LNCaP clone FGC (cell line): ENCODE measurements at regions not wholly inside any gene's neighbourhood (a gene's known extent, or its start where the extent isn't known, plus 50 kb on each side); places are given as distances from the start of the nearest gene placed in this dataset.

Experiments used
- DNase-seq: peaks from one replicate; pipeline ENCODE4 v3.0.0-alpha.2; 2011; ENCODE audit warnings: low read depth
- H3K4me3 ChIP-seq: 2 replicates; pipeline ENCODE4 v1.5.1; 2011; ENCODE audit warnings: mild to moderate bottlenecking, low read depth, low read length, control low read depth
- TF ChIP-seq, protein P1 (sequence below): IDR thresholded peaks from 2 replicates; pipeline ENCODE4 v1.5.1; 2012; ENCODE audit warnings: mild to moderate bottlenecking; ENCODE audit not compliant: control insufficient read depth, insufficient read depth; ENCODE audit errors: extremely low read depth

DNA sequence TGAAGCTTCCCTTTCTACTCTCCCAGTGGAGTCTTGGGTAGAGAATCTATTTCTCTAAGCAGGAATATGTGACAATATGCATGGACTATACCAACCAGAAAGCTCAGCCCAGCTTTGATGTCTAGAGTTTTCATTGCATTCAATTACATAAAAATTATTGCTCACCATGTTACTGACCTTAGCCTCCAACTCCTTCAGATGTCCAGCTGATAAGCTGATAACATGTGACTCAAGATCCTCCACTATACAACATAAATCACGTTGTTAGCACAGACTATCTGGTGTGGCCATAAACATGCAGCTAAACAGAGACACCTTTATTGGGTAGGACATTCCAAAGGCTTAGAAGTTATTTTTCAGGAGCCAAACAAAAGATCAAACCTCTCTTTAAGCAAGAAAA, 1168.2 kb downstream of the CDH12 start:
- TF ChIP-seq, protein P1, sequence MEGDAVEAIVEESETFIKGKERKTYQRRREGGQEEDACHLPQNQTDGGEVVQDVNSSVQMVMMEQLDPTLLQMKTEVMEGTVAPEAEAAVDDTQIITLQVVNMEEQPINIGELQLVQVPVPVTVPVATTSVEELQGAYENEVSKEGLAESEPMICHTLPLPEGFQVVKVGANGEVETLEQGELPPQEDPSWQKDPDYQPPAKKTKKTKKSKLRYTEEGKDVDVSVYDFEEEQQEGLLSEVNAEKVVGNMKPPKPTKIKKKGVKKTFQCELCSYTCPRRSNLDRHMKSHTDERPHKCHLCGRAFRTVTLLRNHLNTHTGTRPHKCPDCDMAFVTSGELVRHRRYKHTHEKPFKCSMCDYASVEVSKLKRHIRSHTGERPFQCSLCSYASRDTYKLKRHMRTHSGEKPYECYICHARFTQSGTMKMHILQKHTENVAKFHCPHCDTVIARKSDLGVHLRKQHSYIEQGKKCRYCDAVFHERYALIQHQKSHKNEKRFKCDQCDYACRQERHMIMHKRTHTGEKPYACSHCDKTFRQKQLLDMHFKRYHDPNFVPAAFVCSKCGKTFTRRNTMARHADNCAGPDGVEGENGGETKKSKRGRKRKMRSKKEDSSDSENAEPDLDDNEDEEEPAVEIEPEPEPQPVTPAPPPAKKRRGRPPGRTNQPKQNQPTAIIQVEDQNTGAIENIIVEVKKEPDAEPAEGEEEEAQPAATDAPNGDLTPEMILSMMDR, result no peak
- DNase-seq, result no peak
- no peak overlapping the region for H3K4me3 ChIP-seq

DNA sequence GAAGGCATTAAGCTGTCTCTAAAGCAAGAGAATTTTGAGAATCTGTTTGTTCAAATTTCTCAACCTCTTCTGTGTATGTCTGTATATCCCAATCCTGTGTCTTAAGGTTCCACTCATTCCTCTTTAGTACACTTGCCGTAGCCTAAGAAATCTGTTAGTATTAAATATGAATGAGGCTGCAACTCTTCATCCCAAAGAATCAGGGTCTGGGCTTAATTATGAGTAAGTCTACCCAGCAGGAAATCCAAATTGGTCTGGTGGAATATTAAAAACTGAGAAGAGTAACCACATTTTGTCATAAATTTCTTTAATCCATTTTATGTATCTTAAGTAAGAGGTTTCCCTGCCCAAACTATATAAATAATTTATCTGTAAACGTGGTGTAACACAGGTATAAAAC, 1171.2 kb downstream of the CDH12 start:
- no peak overlapping the region for H3K4me3 ChIP-seq
- DNase-seq, result no peak
- TF ChIP-seq, protein P1, result no peak

DNA sequence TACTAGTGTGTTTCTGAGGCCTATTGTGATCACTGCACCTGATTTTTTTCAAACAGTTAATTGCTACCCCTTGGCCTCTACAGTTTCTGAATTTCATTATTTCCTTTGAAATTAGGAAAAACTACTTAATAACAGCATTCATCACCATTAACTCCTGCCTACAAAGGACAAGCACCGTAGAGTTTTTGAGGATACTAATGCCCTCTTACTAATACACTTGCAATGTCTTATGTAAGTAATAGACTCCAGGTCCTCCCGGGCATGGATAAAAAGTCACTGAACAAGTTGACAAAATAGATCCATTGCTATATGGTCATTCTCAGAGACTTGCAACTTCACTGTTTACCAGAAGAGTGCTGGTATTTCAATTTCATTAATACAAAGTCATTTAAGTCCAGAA, 1172.5 kb downstream of the CDH12 start:
- TF ChIP-seq, protein P1, result no peak
- no peak for DNase-seq
- no peak overlapping the region for H3K4me3 ChIP-seq

DNA sequence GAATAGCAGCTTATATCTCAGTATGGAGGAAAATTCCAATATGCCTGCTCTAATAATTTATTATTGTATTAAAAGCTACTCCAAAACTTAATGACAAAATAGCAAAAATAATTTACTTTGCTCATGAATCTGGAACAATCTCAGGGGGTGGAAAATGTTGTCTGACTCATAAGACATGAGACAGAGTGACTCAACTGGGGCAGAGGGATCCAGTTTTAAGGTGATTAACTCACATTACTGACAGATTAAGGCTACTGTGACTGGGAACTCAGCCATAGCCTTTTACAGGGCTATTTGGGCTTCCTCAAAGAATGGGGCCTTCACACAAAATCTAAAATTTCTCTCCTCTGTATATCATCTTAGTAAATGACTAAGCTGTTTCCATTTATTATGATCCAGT, 1172.9 kb downstream of the CDH12 start:
- no peak for DNase-seq
- H3K4me3 ChIP-seq, result no peak overlapping the region
- TF ChIP-seq, protein P1, result no peak

DNA sequence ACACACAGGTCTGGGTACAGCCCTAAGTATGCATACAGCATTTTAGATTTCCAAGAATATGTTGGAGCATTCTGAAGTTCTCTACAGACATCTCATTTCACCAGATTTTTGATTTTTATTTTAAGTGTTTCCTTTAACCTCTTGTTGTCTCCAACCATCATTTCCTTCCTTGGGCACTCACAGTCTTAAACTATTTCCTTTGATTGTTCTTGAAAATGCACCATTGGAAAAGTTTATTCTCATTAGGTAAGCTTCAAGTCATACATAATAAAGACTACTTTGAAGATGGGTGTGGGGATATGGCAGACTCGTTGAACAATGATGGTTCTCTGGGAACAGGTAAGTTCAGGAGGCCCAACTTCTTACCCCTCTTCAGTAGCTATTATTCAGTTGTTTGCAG, 1174.6 kb downstream of the CDH12 start:
- DNase-seq, result no peak
- TF ChIP-seq, protein P1, result no peak
- H3K4me3 ChIP-seq, result no peak overlapping the region

DNA sequence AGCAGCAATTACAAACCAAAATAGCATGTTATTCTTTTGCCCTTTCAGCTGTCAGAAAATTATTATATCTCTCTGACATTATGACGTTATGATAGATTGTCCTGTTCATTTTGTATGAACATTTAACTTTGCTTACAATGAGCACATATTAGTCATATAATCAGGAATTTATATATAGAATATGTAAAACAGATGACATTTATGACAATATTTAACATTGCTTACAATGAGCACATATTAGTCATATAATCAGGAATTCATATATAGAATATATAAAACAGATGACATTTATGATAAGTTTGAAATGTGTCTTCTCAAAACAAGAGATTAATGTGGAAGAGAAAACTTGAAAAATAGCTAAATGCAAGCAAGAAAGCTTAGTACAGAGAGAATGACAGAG, 1180.2 kb downstream of the CDH12 start:
- TF ChIP-seq, protein P1, result no peak
- H3K4me3 ChIP-seq, result no peak overlapping the region
- DNase-seq, result no peak

DNA sequence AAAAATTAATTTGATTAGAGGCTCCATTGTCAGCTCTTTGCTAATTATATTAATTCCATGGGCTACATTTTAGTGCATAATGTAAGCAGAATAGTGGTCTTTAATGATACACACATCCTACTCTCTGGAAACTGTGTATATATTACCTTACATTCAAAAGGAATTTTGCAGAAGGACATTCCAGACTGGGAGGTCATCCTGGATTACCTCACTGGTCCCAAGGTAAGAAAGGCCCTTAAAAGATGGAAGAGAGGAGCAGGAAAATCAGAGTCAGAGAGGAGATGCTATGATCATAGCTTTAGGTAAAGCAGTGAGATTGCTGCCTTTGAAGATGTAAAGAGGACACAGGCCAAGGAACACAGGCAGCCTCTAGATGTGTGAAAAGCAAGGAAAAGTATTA, 1180.8 kb downstream of the CDH12 start:
- H3K4me3 ChIP-seq, result no peak overlapping the region
- TF ChIP-seq, protein P1, result no peak
- DNase-seq, result no peak
